ENCODE measurements at regions not wholly inside any gene's neighbourhood (a gene's known extent, or its start where the extent isn't known, plus 50 kb on each side); places are given as distances from the start of the nearest gene placed in this dataset.

DNA sequence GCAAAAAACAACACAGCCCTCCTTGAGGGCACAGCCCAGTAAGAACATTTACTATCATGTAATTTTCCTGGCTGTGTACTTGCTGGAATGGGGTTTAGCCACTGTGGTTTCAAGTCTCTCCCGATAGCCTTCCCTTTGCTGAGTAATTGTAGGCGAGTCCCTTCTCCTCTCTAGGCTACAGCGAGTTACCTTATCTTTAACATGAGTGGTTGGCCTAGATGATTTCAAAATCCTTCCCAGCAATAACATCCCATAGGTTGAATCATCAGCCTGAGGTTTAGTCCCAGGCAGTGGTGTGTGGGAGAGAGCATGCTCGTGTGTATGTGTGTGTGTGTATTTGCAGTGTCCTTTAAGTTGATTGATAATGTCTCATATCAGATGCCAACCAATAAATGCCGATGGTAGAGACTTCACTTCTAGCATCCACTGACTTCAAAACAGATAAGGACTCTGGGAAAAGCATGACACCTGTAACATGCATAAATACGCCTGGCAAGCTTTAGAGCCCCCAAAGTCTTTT lies 142.9 kb upstream of the ZMIZ1 start:
- DNase-seq (ENCODE audit: low read depth), result peak; percentile 97

DNA sequence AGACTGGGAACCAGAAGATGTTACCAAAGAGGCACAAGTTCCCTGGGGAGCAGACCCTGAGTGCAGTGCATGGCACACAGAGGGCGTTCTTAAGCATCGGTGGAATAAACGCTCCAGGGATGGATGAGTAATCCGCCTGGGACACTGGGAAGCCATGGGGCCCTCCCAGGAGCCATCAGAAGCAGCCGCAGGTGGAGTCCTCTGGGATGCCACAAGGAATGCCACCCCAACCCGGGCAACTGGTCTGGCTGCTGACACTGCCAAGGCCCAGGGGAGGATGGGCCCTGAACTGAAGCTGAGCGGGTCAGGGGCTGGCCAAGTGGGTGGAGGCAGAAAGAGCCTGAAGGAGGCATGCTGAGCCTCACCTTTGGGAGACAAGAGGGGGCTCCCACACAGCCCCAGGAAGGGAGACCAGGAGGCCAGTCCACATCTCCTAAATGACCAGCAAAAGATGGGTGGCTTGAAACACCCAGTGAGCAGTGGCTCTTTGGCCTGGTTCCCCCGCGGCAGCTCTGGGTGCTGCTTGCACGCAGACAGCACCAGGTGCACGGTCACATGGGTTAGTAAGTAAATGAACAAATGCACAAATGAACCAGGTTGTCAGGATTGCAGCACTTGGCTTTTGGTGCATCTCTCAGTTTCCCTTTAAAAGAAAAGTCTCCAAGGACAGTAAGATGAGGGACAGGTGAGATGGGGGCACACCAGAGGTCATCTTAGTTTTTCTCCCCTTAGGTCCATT lies 141.3 kb upstream of the ZMIZ1 start:
- no peak for DNase-seq (ENCODE audit: low read depth)

DNA sequence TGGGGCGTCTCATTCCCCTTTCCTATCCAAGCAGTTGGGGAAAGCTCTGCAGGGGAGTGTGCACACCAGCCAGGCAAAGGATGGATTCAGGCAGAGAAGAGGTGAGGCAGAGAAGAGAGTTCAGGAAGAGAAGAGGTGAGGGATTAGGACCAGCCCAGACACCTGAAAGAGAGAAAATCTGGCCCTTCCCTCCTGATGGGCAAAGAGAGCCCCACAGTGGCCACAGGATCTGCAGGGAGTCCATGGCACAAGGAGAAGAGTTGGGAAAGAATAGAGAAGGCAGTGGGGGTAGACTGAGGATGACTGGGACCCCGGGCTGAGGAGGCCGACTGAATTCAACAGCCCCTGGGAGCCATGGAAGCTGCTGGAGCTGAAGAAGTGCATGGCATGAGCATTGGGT lies 140.4 kb upstream of the ZMIZ1 start:
- no peak for DNase-seq (ENCODE audit: low read depth)

DNA sequence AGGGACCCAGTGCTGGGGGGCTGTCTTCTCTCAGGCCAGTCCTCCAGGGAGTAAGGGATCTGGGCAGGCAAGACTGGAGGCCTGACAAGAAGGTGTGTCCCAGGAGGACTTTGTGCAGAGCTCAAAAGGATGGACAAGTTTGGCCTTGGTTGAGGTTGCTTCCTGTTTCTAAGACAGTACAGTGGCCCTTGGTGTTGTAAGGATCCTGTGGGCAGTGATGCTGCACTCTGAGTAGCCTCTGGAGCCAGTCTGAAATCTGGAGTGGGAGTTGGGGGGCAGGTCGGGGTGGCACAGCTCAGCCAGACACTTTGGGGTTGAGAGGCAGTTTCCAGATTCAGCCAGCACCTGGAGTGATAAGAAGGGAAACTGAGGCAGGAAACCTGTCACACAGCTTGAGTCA lies 139.2 kb upstream of the ZMIZ1 start:
- no peak for DNase-seq (ENCODE audit: low read depth)

DNA sequence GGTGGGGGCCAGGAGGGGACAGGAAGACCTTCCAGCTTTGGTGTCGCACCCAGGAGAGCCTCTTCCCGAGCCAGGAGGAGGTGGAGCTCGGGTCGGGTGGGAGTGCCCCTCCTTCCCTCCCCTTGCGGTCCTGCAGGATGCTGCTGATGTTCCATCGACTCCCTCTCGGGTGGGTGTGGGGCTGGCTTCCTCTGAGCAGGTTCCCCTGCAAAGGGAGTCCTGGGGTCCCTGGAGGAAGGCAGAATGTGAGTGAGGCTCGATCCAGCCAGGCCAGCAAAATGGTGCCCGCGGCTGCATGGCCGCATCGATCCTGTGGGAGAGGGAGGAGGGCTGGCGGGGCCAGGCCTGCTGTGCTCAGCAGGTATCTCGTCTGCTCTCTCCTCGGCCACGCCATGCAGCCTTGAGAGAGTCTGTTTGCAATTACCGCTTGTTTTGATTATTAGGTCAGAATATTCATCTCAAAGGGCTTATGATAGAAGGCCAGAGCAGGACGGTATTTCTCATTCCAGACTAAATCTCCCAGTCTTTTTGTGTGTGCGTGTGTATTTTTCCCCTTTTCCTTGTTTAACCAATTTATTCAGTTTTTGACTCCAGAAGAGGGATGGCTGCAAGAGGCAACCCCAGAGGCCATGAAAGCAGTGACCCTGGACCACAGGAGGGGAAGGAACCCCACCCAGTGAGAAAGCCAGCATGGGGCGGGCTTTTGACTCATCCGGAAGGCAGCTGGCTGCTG lies 137.3 kb upstream of the ZMIZ1 start:
- DNase-seq (ENCODE audit: low read depth), result peak; percentile 95

DNA sequence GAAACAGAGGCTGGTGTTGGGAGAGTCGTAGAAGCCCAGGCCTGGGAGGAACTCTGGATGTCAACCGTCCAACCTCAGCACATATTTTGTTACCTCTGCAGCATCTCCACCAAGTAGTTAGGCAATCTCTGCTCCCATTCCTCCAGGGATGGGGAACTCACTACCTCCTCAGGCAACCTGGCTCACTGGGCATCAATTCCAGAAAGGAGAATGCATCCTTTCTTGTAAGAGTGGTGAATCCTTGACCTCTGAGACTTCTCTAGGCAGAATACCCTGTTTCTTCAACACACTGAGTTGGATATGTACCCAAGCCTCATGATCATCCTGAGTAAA lies 136.7 kb upstream of the ZMIZ1 start:
- no peak for DNase-seq (ENCODE audit: low read depth)

DNA sequence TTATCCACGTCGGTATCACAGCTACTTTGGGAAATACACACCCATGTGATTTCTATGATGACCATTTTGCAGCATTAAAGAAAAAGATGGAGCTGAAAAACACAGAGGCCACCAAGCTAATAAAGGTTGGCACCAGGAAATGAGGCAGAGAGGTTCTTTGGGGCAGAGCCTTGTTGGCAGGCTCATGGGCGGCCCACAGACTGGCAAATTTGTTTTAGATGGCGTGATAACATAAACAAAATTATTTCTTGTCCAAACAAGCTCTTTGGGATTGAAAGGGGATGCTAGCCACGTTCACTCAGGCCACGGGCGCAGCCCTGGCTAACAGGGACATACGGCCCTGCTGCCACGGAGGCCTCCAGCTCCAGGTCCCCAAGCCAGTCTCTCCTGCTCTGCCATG lies 135.9 kb upstream of the ZMIZ1 start:
- DNase-seq (ENCODE audit: low read depth), result no peak

DNA sequence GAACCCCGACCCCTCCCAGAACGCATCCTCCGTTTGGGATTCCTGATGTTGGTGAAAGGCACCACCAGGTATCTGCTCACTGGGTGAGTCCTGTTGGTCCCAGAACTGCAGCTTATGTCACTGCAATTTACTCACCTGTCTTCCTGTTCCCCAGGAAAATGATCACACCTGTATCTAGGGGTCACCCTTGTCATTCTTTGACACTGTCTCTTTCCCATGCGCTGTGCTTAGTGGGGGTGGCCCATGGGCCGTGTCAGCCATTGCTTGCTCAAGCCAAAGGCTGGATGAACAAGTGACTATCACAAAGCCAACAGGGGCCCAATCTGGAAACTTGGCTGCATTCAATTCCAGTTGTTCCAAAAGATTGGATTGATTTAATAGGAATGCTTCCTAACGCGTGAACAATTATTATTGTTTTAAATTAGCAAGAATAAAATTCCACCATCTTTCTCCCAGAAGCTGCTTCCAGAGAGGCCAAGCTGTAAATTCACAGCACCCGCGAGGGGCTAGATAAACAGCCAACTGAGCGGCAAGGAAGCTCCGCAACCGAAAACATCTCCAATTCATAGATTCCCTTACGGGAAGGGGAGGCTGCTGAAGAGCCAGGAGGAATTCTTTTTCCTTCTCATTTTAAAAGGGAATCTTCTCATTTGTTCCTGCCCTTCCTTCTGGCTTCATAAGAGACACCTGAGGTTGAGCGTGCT lies 134.8 kb upstream of the ZMIZ1 start:
- DNase-seq (ENCODE audit: low read depth), result no peak

DNA sequence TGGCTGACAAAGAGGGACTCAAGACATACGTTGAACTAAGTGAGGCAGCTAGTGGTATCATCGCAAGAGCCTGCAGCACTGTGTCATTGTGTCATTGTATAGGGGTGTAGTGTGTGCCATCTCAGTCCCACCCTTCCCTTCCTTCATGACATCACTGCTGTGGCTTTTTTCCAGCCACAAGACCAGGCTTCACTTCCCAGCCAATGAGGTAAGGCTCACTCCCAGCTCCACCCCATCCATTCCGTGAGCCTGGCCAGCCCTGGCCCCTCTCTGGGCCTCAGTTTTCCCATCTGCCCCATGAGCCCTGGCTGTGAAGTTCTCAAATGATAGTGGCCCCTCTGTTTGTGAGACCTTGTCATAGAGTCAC lies 134.3 kb upstream of the ZMIZ1 start:
- peak; percentile 38 for DNase-seq (ENCODE audit: low read depth)

DNA sequence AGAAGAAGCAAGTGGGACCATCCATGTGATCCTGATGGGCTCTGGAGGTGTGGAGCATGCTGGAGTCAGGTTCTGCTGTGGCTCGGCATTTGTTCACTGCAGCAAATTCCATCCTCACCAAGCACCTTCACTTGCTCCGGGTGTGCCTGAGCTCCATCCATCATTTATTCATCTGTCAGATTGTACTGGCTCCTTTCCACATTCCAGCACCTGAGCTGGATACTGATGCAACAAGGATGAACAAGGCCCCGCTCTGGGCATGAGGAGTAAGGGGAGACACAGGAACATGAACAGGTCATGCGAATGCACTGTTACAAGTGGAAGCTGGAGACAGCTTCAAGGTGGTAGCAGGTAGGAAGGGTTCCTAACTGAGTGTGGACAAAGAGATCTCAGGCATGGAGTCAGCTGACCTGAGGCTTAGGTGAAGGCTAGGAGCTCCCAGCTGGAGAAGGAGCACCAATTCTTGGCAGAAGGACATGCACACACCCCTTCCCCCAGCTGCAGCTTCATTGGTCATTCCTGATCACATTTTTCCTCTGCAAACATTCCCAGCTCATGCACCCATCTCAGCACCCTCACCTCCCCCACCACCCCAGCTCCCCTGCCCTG lies 133.7 kb upstream of the ZMIZ1 start:
- no peak for DNase-seq (ENCODE audit: low read depth)

DNA sequence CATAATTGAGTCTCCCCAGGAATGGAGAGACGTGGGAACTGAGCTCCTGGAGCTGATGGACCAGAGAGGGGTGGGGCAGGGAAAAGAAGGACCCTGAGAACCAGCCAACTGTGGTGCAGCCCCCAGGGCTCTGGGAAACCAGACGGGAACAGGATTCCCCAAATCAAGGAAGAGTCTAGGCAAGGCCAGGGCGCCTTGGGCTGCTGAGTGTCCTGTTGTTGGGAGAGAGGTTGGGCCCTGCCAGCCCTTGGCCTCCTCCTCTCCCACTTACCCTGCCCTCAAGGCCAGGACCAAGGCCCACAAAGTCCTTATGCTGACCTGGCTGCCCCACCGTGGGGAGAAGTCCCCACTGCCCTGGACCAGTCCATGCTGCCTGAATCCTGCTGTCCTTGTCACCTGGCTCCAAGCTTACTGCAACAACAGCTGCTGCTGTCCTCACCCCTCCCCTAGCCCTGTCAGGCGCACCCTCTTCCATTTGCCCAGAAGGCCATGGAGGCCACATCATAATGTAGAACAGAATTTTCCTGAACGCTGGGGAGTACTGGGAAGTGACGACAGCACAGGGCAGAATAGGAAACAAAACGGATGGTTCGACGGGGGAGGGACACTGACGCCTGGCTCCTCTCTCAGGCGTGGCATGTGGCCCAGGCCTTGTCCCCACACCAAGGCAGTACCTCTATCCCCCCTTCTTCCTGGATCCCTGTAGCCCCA lies 132.9 kb upstream of the ZMIZ1 start:
- DNase-seq (ENCODE audit: low read depth), result no peak

DNA sequence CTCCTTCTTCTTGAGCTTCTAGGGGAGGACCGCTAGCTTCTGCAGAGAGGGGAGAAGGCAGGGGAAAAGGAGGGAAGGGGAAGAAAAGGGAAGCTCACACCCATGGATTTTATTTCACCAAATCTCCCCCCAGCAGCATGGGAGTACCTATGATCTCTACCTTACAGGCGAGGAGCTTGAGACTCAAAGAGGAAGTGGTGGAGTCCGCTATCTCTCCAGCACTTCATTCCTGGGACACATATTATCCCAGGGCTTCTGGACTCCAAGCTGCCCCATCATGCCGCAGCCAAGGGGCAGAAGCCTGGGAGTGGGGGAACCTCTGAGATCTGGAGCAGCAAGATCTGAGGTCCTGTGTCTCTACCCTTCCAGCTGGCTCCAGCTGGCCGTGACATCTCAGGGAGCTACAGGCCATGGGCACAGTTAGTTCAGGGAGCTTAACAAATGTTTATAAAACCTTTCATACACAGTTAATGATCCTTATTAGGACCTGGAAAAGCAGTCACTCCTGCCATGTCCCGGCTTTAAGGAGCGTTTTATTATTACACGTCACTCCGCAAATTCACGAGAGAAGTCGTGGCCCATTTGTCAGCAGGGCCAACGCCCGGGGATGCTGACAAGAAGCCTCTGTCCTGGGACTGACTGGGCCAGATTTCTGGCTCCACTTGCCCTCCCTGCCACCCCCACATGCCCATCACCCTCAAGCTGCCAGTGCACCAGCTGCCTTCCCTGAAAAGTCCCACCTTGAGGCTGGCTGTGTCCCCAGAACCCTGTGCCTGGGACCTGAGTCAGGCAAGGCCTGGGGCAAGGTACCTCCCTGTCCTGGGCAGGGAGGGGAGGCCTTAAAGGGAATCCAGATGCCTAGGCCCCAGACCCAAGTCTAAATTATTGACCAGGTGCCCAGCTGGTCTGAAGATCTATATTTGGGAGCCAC lies 132.1 kb upstream of the ZMIZ1 start:
- DNase-seq (ENCODE audit: low read depth), result no peak

DNA sequence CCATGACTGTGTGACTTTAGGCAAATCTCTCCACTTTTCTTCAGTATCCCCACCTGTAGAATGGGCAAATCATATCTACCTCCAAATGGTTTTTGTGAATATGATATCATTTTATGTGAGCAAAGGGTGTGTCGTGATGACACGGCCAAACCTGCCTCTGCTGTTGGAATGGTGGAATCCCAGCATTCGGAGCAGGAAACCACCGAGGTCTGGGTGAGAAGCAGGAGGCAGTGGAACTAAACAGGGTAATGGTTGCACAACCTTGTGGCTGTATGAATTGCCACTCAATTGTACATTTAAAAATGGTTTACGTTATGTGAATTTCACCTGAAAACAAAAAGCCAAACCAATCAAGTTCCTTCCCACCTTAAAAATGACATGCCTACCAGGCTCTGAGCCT lies 131.4 kb upstream of the ZMIZ1 start:
- DNase-seq (ENCODE audit: low read depth), result no peak

DNA sequence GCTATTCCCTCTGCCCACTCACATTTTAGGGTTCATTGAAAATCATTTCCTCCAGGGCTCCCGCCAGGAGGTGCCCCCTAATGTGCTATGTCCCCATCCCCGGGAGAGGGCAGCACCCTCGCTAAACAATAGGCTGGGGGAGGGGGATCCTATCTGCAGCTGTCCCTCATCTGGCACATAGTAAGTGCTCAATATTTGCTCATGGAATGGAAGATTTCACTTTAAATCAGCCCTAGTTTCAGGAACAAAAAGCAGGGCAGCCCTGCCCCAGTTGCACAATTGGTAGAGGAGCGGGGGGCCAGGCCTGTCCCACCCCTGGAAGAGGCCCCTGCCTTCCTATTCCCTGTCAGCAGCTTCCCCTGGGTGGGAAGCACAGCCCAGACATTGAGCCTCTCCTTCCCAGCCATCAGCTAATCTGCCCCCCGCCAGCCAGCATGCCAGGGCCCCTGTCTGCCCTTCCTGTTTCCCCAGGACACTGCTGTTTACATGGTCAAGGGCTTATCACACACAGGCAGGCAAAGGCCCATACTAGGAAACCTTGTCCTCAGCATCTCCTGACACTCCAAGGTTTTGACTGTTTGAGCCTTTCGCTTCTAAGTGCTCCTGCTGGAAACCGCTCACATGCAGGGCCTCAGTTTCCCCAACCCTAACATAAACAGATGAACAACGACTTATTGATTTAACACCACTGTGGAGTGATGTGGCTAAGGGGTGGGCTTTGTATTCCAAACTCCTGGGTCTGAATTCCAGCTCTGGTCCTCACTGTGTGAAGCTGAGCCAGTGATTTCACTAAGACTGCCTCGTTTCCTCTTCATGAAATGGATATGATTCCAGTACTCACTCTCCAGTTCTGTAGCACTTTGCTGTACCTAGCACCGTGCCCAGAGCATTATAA lies 130.7 kb upstream of the ZMIZ1 start:
- no peak for DNase-seq (ENCODE audit: low read depth)

DNA sequence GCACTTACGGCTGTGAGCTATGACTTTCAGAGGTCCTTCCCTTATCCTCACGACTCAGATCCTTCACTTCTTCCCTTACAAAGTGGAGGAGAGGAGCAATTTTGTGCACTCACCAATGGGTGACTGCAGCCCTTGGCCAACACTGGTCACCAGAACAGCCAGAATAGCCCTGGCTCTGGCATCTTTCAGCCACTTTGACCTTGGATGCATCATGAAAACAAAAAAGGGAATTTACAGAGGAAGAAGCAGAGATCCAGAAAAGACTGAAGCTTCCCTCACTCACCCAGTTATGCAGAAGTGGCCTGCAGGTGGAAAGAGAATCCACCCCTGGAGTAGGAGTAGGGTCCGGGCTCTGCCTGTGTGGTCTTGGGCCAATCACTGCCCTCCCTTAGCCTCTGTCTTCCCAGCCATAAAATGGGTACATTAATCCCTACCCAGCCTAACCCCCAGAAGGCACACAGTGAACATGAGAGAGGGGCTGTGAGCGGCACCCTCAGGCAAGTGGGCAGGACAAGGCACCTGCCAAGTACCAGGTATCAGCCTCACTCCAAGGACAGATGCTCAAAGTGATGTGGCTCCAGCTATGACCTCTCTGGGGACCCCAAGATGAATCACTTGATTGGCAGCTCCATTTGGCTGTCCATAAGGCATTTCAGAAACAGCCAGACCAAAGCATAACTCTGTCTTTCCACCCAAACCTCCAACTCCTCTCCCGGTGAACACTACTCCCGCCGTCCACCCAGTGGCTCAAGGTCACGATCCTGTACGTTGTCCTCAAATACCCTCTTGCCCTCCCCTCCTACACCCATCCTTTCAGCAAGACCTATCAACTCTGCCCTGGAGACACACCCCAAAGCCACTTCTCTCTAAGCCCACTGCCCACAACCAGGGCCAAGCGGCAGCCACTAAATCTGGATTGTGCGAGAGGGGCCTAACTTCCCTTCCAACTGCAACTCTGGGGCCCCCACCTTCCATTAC lies 129.8 kb upstream of the ZMIZ1 start:
- DNase-seq (ENCODE audit: low read depth), result no peak

DNA sequence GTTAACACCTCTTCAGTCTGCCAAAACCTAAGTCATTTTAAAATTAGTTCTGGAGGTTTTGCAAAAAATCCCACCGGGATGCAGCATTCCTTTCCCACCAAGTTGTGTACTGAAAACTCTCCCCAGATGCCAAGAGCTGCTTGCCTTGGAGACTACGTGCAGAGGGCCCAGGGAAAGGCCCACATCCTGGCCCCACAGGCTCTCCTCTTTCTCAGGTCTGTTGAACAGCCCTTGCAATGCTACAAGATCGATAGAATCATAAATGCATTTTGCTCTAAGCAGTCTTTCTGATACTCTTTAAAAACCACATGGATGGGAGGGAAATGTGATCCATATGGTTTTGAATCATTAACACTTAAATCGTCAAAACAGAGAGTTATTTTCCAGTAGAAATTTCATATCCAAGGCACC lies 126.7 kb upstream of the ZMIZ1 start:
- DNase-seq (ENCODE audit: low read depth), result no peak

DNA sequence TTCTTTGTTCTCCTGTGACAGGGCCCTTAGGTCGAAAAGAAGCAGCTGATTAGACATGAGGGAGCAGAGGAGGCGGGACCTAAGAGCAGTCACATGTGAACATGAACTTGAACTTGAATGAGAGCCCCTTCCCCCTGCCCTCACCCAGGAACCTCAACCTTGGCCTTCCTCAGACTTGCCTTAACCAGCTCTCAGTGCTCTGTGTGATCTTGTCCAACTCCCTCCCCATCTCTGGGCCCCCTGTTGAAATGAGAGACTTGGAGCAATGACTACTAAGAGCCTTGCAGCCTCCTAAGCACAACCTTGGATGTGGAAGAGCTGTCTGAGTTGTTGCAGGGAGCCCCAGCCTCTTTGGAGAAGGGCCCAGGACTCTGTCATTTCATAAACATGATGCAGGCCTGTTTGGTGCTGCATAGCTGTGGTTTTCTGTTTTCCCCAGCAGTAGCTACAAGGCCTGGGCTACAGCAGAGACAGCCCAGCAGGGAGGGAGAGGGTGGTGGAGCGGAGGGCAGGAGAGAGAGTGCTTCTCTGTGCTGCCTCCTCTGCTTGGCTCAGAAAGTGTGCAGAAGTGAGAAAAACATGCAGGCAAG lies 123.9 kb upstream of the ZMIZ1 start:
- DNase-seq (ENCODE audit: low read depth), result peak; percentile 77

DNA sequence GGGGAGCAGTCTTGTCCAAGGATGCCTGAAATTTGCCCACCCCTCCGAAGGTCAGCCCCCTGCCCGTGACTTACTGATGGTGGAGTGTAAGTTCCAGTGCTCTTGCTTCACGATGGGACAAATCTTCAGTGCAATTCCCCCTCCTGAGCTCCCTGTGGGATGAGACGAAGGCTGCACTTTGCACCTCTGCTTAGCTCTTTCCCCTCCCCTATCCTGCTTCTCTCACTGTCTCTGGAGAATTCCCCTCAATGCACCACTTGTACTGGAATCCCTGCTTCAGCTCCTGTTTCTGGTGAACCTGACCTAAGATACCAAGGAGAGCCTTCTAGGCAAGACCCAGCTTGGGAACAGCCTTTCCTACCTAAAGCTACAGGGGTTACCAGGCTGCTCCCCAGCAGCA lies 122.9 kb upstream of the ZMIZ1 start:
- no peak for DNase-seq (ENCODE audit: low read depth)
